NCI-H146 treated with DMSO at 0.1 percent for 48 hours (cell line): ENCODE measurements at regions not wholly inside any gene's neighbourhood (a gene's known extent, or its start where the extent isn't known, plus 50 kb on each side); places are given as distances from the start of the nearest gene placed in this dataset.
"Not testable (repeated sequence)": the region's sequence is repeated elsewhere in the genome, so short reads cannot be mapped to it uniquely, and the experiment has no call there.

Experiments
- DNase-seq: peaks from one replicate; lab custom pipeline; 2025; ENCODE audit not compliant: unreplicated experiment; lab: John Stamatoyannopoulos, UW

DNA sequence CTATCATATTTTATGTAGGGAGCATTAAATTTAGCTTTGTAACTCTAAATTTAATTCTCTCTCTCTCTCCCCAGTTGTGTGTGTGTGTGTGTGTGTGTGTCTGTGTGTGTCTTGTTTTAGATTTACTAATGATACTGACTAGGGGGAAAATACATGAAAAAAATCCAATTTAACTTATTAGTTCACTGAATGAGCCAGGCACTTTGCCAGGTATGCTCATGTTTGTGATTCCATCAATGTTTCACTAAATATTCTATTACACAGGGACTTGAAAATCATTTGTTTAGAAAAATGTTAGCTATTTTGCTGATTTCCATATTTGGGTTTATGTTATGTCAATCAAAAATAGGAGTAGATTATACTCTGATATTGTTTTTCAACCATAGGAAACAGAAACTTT lies 203.7 kb upstream of the ZNF804A start:
- no peak for DNase-seq

DNA sequence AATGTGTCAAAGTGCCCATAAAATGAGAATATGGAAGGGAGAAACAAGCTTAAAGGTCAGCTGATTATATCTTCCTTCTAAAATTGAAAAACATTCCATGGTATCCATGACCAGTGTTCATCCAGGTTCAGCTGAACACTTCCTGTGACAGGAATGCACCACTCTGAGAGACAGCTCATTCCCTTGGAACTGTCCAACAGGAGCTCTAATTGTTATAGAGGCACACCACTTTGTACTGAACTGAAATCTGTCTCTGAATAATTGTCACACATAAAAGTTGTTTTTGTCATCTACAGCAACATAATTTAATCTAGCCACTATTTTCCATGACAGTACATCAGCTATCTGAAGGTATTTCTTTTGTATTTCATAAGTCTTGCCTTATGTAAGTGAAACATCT lies 195.9 kb upstream of the ZNF804A start:
- no peak for DNase-seq

DNA sequence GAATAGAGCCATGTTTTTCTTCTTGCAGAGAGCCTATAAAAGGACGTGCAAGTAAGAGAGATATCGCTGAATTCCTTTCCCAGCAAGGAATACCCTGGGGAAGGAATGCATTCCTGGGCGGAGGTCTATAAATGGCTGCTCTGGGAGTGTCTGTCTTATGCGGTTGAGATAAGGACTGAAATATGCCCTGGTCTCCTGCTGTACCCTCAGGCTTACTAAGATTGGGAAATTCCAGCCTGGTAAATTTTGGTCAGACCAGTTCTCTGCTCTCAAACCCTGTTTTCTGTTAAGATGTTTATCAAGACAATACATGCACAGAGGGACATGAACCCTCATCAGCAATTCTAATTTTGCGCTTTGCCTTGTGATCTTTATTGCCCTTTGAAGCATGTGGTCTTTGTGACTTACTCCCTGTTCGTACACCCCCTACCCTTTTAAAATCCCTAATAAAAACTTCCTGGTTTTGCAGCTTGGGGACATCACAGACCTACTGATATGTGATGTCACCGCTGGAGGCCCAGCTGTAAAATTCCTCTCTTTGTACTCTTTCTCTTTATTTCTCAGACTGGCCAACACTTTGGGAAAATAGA lies 191.2 kb upstream of the ZNF804A start:
- DNase-seq: not testable (repeated sequence)

DNA sequence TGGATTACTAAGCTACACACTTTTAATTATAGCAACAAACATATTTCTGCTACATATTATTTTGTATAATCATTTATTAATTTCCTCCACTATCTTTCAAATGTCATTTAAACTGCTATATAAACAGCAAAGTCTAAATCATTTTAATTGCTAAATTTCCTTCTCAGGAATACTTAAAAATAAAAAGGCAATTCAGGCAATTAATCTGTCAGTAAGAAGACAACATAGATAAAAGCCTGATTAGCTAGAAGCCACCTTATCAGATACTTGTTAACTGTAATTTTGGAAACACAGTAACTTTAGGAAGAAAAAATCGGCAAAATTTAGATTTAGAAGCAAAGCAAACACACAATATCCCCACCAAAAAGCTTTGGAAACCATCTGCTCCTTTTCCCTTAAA lies 188.2 kb upstream of the ZNF804A start:
- no peak for DNase-seq

DNA sequence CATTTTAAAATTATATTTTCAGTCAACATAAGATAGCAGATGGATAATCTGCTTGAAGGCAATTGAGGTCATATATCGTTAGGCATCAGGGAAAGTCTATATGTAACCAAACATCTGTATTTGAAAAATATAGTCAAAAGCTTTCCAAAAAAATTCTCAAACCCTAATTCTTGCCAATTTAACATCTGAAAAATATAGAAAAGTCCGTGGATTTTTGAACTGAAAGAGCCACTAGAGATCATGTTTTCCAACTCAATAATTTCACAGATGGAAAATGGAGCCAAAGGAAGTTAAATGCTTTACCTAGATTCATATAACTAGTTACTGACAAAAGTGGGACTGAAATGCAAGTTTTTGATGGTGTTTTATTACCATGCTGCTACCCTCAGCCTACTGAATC lies 185.1 kb upstream of the ZNF804A start:
- DNase-seq: no peak

DNA sequence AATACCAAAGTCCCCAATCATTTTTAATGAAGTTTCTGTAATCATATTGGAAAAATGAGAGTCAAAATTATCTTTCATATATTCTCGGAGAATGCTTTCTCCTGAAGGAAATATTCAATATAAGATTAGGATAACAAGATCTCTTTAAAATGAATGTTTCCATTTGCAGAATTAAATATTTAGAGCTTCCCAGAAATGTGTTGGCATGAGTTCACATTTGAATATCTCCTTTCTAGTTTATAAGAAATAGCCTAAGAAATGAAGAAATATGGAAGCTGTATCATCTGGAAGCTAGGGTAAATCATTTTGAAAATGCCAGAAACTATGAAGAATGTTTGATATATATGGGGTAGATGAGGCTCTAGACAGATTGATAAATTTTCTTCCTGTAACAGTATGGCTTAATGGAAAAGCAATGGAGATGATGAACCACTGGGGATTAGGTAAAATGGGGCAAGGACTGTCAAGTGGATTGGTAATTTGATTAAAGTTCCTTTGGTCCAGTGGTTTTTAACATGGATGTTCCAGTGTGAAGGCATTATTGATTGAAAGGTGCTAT lies 184.6 kb upstream of the ZNF804A start:
- DNase-seq: no peak

DNA sequence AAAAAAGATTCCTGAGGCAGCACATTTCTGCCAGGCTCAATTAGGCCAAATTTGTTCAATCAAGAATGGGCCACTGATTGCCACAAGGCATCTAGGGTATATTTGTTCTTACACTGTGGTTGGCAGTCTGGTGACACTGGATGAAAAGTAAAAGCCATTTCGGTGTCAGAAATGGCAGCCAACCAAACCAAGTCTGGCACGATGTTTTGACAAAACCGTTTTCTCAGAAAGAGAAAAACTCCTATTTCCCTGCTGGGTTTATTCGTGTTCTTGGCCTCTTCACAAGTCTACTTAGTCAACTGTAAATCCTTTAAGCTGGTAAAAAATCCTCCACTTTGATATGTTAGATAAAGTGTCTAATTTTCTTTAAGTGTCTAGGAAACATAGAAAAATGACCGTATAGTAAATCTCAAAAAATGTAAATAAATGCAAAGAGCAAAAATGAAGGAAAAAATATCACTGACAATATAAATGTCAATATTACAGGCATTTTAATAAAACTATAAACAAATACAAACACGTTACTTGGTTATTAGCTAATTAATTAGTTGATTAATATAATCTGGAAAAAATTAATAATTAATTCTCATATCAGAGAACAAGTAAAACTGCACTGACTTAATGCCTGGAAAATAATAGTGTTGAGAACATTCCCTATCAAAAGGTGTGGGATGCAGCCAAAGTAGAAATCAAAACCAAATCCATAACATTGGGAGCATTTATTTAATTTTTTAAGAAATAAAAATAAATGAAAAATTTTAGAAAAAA lies 182.0 kb upstream of the ZNF804A start:
- no peak for DNase-seq

DNA sequence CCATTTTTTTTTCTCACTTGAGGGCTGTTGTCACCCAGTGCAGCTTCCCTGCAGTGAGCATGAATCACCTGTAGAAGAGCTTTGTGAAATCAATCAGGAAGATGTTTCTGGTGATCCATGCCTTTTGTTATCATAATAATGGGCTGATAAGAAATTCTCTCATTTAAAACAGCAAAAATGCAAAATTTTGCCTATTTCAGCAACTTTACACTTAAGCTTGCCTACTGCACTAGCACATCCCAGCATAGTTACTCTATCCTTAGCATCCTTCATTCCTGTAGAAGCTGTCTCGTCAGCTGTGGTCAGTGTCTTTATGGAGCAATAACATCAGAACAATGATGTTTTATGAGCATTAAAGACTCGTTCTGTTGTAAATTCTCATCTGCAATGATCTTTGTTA lies 178.6 kb upstream of the ZNF804A start:
- no peak for DNase-seq

DNA sequence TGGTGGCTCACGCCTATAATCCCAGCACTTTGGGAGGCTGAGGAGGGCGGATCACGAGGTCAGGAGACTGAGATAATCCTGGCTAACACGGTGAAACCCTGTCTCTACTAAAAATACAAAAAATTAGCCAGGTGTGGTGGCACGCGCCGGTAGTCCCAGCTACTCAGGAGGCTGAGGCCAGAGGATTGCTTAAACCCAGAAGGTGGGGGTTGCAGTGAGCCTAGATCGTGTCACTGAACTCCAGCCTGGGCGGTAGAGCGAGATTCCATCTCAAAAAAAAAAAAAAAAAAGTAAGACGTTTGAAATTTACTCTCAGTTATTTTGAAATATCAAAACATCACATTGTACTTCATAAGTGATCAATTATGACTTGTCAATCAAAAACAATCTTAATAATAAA lies 176.9 kb upstream of the ZNF804A start:
- DNase-seq: not testable (repeated sequence)

DNA sequence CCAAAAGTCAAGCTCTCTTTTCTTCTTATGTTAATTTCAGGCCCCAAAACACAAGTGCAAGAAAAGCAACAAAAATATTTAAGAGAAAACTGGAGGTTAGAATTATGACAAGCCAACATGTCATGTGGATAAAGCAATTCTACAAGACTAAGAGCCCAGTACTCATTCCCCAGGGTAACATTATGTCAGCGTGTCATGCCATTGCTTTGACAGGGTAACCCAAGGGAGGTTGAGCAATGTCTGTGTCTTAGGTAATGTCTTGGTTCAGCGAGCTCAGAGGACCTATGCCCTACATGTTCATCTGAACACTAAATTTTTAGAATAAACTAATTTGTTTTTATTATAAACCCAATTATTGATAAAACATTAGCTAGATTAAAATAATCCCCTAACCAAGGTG lies 173.2 kb upstream of the ZNF804A start:
- DNase-seq: no peak

DNA sequence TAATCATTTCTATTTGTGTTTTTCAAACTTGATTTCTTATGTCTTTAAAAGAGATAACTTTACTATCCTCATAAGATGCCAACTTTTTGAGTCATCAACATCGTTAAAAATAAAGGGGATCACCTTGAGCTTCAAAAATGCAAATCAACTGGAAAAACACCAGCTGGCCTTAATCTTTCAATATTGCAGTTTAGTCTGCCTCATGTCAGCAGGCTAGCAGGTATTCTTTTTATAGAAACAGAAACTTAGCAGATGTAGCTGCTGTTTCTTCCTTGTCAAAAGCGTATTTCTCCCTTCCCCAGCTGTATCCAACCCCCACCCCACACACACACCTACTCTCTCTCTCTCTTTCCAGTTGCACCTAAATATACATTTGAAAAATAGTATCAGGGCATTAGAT lies 154.1 kb upstream of the ZNF804A start:
- DNase-seq: no peak

DNA sequence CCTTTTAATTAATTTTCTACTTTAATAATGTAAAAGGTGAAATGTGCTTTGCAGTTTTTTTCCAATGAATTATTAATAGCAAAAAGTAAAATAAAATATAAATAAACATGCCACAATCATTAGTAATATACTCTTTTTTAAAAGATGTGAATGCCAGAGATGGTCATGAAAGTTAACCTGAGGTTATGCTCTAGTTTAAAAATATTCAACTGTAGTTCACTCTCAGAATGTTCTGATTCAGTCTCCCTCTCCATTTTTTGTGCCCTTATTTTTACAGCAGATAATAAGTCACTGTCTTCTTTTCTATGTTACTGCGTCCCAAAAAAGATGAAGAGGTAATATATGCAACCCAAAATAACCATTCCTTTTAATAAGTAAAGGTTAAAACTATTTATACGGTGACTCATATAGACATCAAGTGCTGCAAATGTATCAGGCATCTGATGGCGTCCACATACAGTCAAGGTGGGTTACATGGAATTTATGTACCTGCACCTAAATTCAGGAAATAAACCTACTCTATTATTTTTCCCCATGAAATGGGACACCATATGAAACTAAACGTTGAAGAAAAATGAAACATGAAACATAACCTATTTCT lies 153.6 kb upstream of the ZNF804A start:
- no peak for DNase-seq

DNA sequence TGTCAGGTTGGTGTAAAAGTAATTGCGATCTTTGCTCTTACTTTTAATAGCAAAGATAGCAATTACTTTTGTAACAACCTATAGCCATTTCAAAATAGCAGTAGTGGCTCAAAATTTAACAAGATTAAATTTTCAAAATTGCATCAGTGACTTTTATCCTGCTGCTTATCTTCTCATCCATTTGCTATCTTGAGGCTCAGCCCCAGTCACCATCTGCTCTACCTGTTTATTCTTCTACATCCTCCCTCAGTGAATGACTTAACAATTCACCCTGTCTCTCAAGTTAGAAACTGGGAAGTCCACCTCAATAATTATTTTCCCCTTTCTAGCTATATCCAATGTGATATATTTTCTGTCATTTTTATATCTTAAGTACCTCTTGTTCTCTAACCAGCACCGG lies 148.6 kb upstream of the ZNF804A start:
- no peak for DNase-seq

DNA sequence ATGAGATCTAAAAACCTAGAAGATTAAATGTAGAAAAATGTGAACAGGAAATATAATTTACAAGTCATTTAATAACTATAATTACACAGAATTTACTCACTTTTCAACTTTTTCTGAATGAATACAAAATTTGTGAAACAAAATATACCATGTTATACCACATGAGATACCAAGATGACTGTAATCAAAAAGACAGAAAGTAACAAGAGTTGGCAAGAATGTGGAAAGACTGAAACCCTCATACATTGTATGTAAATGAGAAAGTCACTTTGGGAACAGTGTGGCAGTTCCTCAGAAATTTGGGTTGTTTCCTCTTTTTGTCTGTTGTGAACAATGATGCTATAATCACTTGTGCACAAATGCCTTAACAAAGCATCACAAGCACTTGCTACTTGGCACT lies 145.4 kb upstream of the ZNF804A start:
- DNase-seq: no peak

DNA sequence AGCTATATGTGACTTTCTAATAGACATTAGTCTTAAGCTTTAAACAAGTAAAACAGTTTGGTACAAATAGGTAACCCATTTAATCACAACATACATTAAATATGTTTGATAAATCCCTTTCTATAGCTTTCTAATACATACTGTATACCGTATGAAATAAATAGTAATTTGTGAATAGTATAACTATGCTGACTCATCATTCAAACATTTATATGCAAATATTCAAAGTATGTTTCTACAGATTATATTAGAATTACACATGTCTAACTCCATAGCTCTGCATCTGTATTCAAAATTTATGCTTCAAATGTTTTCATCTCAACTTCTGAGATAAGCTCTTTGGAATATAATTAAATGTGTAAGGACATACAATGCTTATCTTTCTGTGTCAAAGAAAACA lies 142.7 kb upstream of the ZNF804A start:
- no peak for DNase-seq

DNA sequence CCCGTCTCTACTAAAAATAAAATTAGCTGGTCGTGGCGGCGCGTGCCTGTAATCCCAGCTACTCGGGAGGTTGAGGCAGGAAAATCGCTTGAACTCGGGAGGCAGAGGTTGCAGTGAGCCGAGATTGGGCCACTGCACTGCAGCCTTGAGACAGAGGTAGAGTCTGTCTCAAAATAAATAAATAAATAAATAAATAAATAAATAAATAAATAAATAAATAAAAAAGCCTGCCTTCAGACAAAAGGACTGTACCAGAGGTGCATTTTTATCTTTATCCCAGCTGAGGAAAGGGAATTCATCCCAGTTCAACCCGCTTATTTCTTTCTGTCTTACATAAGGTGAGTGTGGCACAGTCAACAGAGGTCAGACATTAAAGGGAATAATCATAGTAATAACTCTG lies 141.6 kb upstream of the ZNF804A start:
- DNase-seq: not testable (repeated sequence)

DNA sequence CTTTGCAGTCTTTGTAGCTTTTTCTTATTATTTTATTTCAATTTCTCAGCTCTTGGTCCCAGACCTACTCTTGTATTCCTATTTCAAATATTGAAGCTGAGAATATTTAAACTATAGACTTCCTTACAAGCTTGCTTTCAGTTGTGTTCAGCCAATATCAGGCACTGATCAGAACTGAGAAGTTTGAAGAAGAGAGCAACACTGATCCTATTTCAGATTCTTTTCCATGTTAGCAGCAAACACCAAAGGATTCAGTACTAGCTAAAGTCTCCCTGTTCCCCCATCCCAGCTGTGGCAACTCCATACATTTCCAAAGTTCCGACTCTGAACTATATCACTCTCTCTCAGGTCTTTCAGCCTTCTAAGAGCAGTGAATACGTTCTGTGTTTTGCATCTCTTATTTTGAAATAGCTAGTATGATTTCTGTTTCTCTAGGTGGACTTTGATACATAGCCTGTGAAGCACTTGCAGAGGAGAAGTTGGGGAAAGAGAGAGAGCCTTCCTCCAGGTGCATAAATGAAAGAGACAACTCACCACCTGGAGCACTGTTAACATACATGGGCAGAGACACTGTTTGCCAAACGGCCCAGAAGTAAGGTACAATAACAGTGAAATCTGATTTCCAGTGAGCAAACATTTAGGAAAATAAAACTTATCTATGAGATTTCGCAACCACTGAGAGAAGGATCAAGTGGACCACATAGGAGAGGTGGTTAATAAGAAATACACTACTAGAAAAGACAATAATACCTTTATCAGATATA lies 135.0 kb upstream of the ZNF804A start:
- DNase-seq: peak; percentile 22

DNA sequence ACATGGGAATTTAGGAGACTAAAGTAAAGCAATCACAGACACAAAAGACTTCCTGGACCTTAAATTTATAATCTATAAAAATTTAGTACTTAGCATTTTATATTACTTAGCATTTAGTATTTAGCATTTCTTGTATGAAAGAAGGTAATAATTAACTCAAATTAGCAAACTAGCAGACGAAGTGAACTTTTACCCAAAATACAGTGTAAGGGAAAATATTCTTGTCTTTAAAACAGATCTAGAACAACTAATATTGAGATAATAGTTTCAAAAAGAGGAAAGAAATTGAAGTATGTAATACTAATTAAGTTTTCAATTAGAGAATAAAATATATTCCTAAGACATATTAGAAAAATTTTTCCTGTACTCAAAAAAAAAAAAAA lies 134.5 kb upstream of the ZNF804A start:
- no peak for DNase-seq

DNA sequence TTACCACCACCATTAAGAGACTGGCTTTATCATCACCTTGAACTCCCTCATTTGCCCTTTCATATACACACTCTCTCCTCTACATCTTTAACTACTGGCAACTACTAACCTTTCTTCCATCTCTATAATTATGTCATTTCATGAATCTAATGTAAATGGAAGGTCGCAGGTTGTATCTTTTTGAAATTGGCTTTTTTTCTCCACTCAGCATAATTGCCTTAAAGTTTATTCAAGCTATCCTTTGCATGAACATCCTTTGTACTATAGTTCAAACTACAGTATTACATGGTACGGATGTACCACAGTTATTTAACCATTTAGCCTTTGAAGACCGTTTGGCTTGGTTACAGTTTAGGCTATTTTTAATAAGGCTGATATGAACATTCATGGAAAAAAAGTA lies 129.5 kb upstream of the ZNF804A start:
- no peak for DNase-seq

DNA sequence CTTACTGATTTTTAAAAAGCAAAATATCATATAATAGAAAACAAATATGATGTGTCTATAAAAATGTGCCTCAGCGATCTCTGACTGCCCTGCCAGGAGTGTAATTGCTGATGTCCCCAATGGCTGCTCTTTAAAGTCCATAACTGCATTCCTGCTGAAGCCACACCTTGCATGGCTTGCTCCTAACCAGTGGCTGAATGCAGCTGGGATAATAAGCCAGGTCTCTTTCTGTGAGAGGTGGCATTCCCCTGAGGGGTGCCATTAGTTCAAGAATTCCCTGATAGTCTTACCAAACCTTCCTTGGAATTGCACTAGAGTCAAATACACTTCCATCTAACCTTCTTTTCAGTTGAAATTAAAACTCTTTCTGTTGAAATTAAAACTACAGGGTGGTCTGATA lies 125.8 kb upstream of the ZNF804A start:
- DNase-seq: no peak

DNA sequence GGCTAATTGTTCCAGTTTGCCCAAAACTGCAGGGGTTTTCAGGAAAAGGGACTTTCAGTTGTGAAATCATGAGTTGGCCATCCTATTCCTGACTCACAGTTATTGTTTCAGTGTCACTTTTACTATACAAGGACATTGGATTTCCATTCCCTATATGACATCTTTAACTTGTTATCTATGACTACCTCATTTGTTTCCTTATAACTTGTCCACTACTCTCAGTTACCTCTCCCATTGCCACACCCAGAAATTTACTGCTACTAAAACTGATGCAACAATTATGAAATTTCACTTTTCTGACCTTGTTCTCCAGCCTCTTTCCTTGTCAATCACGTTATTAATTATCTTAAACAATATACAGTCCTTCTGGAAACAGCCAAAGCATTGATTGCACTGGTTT lies 116.5 kb upstream of the ZNF804A start:
- no peak for DNase-seq

DNA sequence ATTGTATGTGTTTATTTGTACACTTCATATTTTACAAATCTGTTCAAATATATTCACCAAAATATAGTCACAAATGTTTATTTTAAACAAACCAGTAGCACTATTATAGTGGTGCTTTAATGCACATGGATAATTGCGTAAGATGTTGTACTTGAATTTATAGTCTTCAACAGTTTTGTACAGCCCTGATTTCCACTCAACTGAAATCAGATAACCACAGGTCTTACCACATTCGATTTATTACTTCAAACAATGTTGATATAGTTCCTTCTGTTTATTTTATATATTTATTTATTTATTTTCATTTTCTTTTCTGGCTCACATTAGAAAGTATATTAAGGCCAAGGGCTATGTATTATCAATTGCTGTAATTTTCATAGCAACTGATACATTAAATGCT lies 99.4 kb upstream of the ZNF804A start:
- DNase-seq: no peak
